SK-N-SH treated with all-trans-retinoic acid at 6 μM for 48 hours (cell line): ENCODE measurements at regions not wholly inside any gene's neighbourhood (a gene's known extent, or its start where the extent isn't known, plus 50 kb on each side); places are given as distances from the start of the nearest gene placed in this dataset.

ENCODE experiments used
- ATAC-seq: fragments of 200-7000 bp; cut with Tn5 transposase; 3 replicates; pipeline ENCODE4 v1.9.1; 2020; ENCODE audit warnings: mild to moderate bottlenecking, moderate library complexity
- ARNTL ChIP-seq: fragments of 450-650 bp; formaldehyde crosslinking; IDR thresholded peaks from 2 replicates; pipeline ENCODE4 v1.5.0; 2020; ENCODE audit warnings: low read depth, mild to moderate bottlenecking, moderate library complexity, borderline replicate concordance
- BACH2 ChIP-seq: fragments of 250-450 bp; sonication (Bioruptor Pico); IDR thresholded peaks from 2 replicates; pipeline ENCODE4 v1.9.0; 2021; ENCODE audit warnings: mild to moderate bottlenecking, borderline replicate concordance
- CSDC2 ChIP-seq: fragments of 250-450 bp; sonication (Bioruptor Pico); IDR thresholded peaks from 2 replicates; pipeline ENCODE4 v1.5.0; 2020; ENCODE audit warnings: mild to moderate bottlenecking, moderate library complexity
- ESRRG ChIP-seq: fragments of 250-450 bp; sonication (Bioruptor Pico); IDR thresholded peaks from 2 replicates; pipeline ENCODE4 v1.6.1; 2021; ENCODE audit warnings: mild to moderate bottlenecking
- GLIS3 ChIP-seq: fragments of 250-450 bp; sonication (Bioruptor Pico); IDR thresholded peaks from 2 replicates; pipeline ENCODE4 v1.5.0; 2020; ENCODE audit warnings: mild to moderate bottlenecking, moderate library complexity
- ISL1 ChIP-seq: fragments of 250-450 bp; sonication (Bioruptor Pico); IDR thresholded peaks from 2 replicates; pipeline ENCODE4 v2.1.2; 2022; ENCODE audit warnings: mild to moderate bottlenecking, moderate library complexity
- OSR1 ChIP-seq: fragments of 250-450 bp; sonication (Bioruptor Pico); IDR thresholded peaks from 2 replicates; pipeline ENCODE4 v1.8.0; 2022; ENCODE audit warnings: moderate library complexity, mild to moderate bottlenecking, inconsistent platforms
- PATZ1 ChIP-seq: fragments of 250-450 bp; sonication (Bioruptor Pico); IDR thresholded peaks from 2 replicates; pipeline ENCODE4 v1.8.0; 2020; ENCODE audit warnings: mild to moderate bottlenecking, moderate library complexity, borderline replicate concordance
- POU6F1 ChIP-seq: fragments of 250-450 bp; sonication (Bioruptor Pico); IDR thresholded peaks from 2 replicates; pipeline ENCODE4 v1.8.0; 2021; ENCODE audit warnings: low read depth, mild to moderate bottlenecking, moderate library complexity, borderline replicate concordance
- PPARA ChIP-seq: fragments of 250-450 bp; sonication (Bioruptor Pico); IDR thresholded peaks from 2 replicates; pipeline ENCODE4 v1.5.0; 2020; ENCODE audit warnings: mild to moderate bottlenecking, borderline replicate concordance
- RARB ChIP-seq: fragments of 250-450 bp; sonication (Bioruptor Pico); IDR thresholded peaks from 2 replicates; pipeline ENCODE4 v1.8.0; 2021; ENCODE audit warnings: mild to moderate bottlenecking, moderate library complexity
- SNAI2 ChIP-seq: fragments of 250-450 bp; sonication (Bioruptor Pico); IDR thresholded peaks from 2 replicates; pipeline ENCODE4 v1.5.0; 2020; ENCODE audit warnings: mild to moderate bottlenecking, moderate library complexity
- TCF4 ChIP-seq: fragments of 250-450 bp; sonication (Bioruptor Pico); IDR thresholded peaks from 2 replicates; pipeline ENCODE4 v1.8.0; 2021; ENCODE audit warnings: mild to moderate bottlenecking, moderate library complexity, borderline replicate concordance
- TOX ChIP-seq: fragments of 250-450 bp; sonication (Bioruptor Pico); IDR thresholded peaks from 2 replicates; pipeline ENCODE4 v1.8.0; 2021; ENCODE audit warnings: mild to moderate bottlenecking, moderate library complexity, borderline replicate concordance
- ZC3H10 ChIP-seq: fragments of 250-450 bp; sonication (Bioruptor Pico); IDR thresholded peaks from 2 replicates; pipeline ENCODE4 v1.5.1; 2021; ENCODE audit warnings: mild to moderate bottlenecking, moderate library complexity
- ZFP3 ChIP-seq: fragments of 250-450 bp; sonication (Bioruptor Pico); IDR thresholded peaks from 2 replicates; pipeline ENCODE4 v1.5.0; 2020; ENCODE audit warnings: mild to moderate bottlenecking, moderate library complexity
- ZFP30 ChIP-seq: fragments of 450-650 bp; formaldehyde crosslinking; IDR thresholded peaks from 2 replicates; pipeline ENCODE4 v1.5.0; 2022; ENCODE audit warnings: mild to moderate bottlenecking, moderate library complexity
- ZNF565 ChIP-seq: fragments of 450-650 bp; formaldehyde crosslinking; conservative IDR thresholded peaks from 2 replicates; pipeline ENCODE4 v1.5.0; 2020; ENCODE audit warnings: low read depth, mild to moderate bottlenecking, moderate library complexity
- ZNF70 ChIP-seq: fragments of 450-650 bp; formaldehyde crosslinking; IDR thresholded peaks from 2 replicates; pipeline ENCODE4 v1.5.0; 2020; ENCODE audit warnings: mild to moderate bottlenecking, moderate library complexity
- ZNF8 ChIP-seq: fragments of 450-650 bp; formaldehyde crosslinking; IDR thresholded peaks from 2 replicates; pipeline ENCODE4 v1.5.0; 2020; ENCODE audit warnings: mild to moderate bottlenecking, moderate library complexity
- TF ChIP-seq, protein P1 (sequence below): fragments of 250-450 bp; sonication (Bioruptor Pico); IDR thresholded peaks from 2 replicates; pipeline ENCODE4 v1.5.1; 2020; ENCODE audit warnings: low read depth, mild to moderate bottlenecking, moderate library complexity
- TF ChIP-seq, protein P2 (sequence below): fragments of 250-450 bp; sonication (Bioruptor Pico); IDR thresholded peaks from 2 replicates; pipeline ENCODE4 v1.5.1; 2021; ENCODE audit warnings: mild to moderate bottlenecking, moderate library complexity
- TF ChIP-seq, protein P3 (sequence below): fragments of 250-450 bp; sonication (Bioruptor Pico); IDR thresholded peaks from 2 replicates; pipeline ENCODE4 v1.5.0; 2020; ENCODE audit warnings: mild to moderate bottlenecking, moderate library complexity

DNA sequence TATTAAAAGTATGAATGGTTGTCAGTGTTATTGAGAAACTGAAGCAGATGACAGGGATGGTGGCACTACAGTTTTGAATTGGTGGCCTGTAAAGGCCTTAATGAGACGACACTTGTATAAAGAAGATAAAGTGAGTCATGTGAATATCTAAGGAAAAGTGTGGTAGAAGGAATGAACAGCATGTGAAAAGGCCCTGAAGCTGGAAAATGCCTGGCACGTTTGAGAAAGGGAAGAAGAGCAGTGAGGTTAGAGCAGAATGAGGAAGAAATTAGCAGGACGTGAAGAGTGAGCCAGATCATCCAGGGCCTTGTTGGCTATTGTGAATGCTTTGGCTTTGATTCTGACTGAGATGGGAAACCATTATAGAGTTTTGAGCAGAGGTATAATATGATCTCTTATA lies 387.6 kb upstream of the DPH6 start:
- no peak for ATAC-seq
- no peak for TF ChIP-seq ISL1 (CRISPR knock-in tag)
- TF ChIP-seq PPARA = no peak
- no peak for TF ChIP-seq OSR1 (CRISPR knock-in tag)
- TF ChIP-seq TOX (CRISPR knock-in tag) = no peak
- no peak for TF ChIP-seq ESRRG
- no peak for TF ChIP-seq ZNF8 (CRISPR knock-in tag)
- TF ChIP-seq CSDC2 (CRISPR knock-in tag) = no peak
- no peak for TF ChIP-seq POU6F1 (CRISPR knock-in tag)
- no peak for TF ChIP-seq BACH2 (CRISPR knock-in tag)
- TF ChIP-seq, protein P1, sequence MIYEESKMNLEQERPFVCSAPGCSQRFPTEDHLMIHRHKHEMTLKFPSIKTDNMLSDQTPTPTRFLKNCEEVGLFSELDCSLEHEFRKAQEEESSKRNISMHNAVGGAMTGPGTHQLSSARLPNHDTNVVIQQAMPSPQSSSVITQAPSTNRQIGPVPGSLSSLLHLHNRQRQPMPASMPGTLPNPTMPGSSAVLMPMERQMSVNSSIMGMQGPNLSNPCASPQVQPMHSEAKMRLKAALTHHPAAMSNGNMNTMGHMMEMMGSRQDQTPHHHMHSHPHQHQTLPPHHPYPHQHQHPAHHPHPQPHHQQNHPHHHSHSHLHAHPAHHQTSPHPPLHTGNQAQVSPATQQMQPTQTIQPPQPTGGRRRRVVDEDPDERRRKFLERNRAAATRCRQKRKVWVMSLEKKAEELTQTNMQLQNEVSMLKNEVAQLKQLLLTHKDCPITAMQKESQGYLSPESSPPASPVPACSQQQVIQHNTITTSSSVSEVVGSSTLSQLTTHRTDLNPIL (CRISPR knock-in tag) = no peak
- no peak for TF ChIP-seq ZFP30 (CRISPR knock-in tag)
- TF ChIP-seq ZNF70 (CRISPR knock-in tag) = no peak
- TF ChIP-seq ZC3H10 (CRISPR knock-in tag) = no peak

- no peak for TF ChIP-seq ESRRG
- no peak for TF ChIP-seq PPARA
- no peak for TF ChIP-seq ZFP3 (CRISPR knock-in tag)
- no peak for TF ChIP-seq ZNF70 (CRISPR knock-in tag)
- TF ChIP-seq, protein P1 (CRISPR knock-in tag) = no peak
- TF ChIP-seq TCF4 (CRISPR knock-in tag) = no peak
- TF ChIP-seq ARNTL (CRISPR knock-in tag) = no peak
- TF ChIP-seq PATZ1 (CRISPR knock-in tag) = no peak
- TF ChIP-seq SNAI2 (CRISPR knock-in tag) = no peak
- no peak for TF ChIP-seq BACH2 (CRISPR knock-in tag)
- no peak for TF ChIP-seq ZNF565
- no peak for TF ChIP-seq RARB (CRISPR knock-in tag)
- no peak for TF ChIP-seq ZFP30 (CRISPR knock-in tag)
- no peak for TF ChIP-seq POU6F1 (CRISPR knock-in tag)
- ATAC-seq = no peak
Measured at GRCh38 chr15:35934383-35935049, 388.6 kb upstream of the DPH6 start.

GRCh38 chr15:35936284-35936683 lies 390.3 kb upstream of the DPH6 start:
- ATAC-seq = no peak
- no peak for TF ChIP-seq ESRRG
- no peak for TF ChIP-seq ZC3H10 (CRISPR knock-in tag)
- TF ChIP-seq, protein P1 (CRISPR knock-in tag) = no peak
- TF ChIP-seq BACH2 (CRISPR knock-in tag) = no peak
- no peak for TF ChIP-seq ZNF8 (CRISPR knock-in tag)
- no peak for TF ChIP-seq ARNTL (CRISPR knock-in tag)
- TF ChIP-seq, protein P2, sequence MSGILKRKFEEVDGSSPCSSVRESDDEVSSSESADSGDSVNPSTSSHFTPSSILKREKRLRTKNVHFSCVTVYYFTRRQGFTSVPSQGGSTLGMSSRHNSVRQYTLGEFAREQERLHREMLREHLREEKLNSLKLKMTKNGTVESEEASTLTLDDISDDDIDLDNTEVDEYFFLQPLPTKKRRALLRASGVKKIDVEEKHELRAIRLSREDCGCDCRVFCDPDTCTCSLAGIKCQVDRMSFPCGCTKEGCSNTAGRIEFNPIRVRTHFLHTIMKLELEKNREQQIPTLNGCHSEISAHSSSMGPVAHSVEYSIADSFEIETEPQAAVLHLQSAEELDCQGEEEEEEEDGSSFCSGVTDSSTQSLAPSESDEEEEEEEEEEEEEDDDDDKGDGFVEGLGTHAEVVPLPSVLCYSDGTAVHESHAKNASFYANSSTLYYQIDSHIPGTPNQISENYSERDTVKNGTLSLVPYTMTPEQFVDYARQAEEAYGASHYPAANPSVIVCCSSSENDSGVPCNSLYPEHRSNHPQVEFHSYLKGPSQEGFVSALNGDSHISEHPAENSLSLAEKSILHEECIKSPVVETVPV = no peak
- TF ChIP-seq ZFP30 (CRISPR knock-in tag) = no peak
- TF ChIP-seq GLIS3 = no peak
- TF ChIP-seq TOX (CRISPR knock-in tag) = no peak
- TF ChIP-seq, protein P3, sequence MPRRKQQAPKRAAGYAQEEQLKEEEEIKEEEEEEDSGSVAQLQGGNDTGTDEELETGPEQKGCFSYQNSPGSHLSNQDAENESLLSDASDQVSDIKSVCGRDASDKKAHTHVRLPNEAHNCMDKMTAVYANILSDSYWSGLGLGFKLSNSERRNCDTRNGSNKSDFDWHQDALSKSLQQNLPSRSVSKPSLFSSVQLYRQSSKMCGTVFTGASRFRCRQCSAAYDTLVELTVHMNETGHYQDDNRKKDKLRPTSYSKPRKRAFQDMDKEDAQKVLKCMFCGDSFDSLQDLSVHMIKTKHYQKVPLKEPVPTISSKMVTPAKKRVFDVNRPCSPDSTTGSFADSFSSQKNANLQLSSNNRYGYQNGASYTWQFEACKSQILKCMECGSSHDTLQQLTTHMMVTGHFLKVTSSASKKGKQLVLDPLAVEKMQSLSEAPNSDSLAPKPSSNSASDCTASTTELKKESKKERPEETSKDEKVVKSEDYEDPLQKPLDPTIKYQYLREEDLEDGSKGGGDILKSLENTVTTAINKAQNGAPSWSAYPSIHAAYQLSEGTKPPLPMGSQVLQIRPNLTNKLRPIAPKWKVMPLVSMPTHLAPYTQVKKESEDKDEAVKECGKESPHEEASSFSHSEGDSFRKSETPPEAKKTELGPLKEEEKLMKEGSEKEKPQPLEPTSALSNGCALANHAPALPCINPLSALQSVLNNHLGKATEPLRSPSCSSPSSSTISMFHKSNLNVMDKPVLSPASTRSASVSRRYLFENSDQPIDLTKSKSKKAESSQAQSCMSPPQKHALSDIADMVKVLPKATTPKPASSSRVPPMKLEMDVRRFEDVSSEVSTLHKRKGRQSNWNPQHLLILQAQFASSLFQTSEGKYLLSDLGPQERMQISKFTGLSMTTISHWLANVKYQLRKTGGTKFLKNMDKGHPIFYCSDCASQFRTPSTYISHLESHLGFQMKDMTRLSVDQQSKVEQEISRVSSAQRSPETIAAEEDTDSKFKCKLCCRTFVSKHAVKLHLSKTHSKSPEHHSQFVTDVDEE (CRISPR knock-in tag) = no peak
